ENCODE measurements at regions not wholly inside any gene's neighbourhood (a gene's known extent, or its start where the extent isn't known, plus 50 kb on each side); places are given as distances from the start of the nearest gene placed in this dataset.

GRCh38 chr3:135460273-135460672 is 505.3 kb upstream of the PPP2R3A start:
- Histone ChIP-seq H3K36me3 (no peaks in the 10 kb centered on the region), H3K4me1 (no peaks in the 10 kb centered on the region), H3K27ac (no peak overlapping the region), H3K27me3 (no peaks in the 10 kb centered on the region), H3K4me3 (no peak overlapping the region), H3K9me3 (no peaks in the 10 kb centered on the region)
- no peak for DNase-seq (ENCODE audit: extremely low spot score in 2 of 2)
- TF ChIP-seq, protein P1, sequence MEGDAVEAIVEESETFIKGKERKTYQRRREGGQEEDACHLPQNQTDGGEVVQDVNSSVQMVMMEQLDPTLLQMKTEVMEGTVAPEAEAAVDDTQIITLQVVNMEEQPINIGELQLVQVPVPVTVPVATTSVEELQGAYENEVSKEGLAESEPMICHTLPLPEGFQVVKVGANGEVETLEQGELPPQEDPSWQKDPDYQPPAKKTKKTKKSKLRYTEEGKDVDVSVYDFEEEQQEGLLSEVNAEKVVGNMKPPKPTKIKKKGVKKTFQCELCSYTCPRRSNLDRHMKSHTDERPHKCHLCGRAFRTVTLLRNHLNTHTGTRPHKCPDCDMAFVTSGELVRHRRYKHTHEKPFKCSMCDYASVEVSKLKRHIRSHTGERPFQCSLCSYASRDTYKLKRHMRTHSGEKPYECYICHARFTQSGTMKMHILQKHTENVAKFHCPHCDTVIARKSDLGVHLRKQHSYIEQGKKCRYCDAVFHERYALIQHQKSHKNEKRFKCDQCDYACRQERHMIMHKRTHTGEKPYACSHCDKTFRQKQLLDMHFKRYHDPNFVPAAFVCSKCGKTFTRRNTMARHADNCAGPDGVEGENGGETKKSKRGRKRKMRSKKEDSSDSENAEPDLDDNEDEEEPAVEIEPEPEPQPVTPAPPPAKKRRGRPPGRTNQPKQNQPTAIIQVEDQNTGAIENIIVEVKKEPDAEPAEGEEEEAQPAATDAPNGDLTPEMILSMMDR (IDR thresholded peaks at IDR 0.05) = no peak
- TF ChIP-seq POLR2A (IDR thresholded peaks at IDR 0.05) (no peak), POLR2AphosphoS5 (IDR thresholded peaks at IDR 0.05; ENCODE audit: insufficient read depth in 1 of 2, low read depth in 1 of 2) (no peak)
- intact Hi-C loops (cut with DNase I) = no loop called here

DNA sequence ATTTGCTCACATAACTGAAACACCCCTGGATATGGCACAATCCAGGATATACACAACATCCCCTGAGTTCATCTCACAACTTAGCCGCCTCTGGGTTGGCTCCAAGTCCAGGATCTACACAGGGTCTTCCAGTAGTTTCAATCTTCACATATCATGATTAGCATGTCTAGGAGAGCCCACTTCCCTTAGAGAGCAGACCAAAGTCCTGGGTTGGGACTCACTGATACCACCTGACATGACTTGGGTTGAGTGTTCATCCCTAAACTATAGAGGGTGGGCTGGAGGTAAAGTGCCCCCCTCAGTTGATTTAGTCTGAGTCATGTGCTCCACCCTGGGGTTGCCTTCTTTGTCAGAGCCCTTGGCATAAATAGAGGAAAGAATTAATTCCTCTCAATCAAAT is 493.6 kb upstream of the PPP2R3A start:
- Histone ChIP-seq H3K4me3 (no peak overlapping the region), H3K27me3 (no peaks in the 10 kb centered on the region), H3K27ac (no peak overlapping the region), H3K36me3 (no peaks in the 10 kb centered on the region), H3K9me3 (no peaks in the 10 kb centered on the region), H3K4me1 (no peaks in the 10 kb centered on the region)
- DNase-seq (ENCODE audit: extremely low spot score in 2 of 2) = no peak
- TF ChIP-seq POLR2A (IDR thresholded peaks at IDR 0.05) (no peak), POLR2AphosphoS5 (IDR thresholded peaks at IDR 0.05; ENCODE audit: insufficient read depth in 1 of 2, low read depth in 1 of 2) (no peak)
- TF ChIP-seq, protein P1 (IDR thresholded peaks at IDR 0.05) = no peak
- intact Hi-C loops (cut with DNase I) = no loop called here

DNA sequence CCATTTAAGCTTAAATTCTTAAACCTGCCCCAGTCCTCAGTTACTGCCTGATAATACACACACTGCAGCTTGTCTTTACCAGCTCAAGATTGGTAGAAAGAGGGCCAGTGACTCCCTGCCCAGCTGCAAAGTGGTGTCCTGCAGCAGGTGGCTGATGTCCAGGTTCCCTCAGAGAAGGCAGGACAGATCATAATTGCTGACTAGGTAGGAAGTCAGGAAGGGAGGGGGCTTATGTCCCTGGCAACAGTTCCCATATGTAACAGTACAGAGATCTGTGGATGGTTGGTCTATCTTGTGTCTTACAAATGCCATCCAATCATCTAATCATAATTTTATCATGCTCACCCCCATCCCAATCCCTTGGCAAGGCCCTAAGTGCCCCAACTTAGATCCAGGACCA is 492.1 kb upstream of the PPP2R3A start:
- no peaks in the 10 kb centered on the region for H3K36me3 ChIP-seq
- TF ChIP-seq POLR2AphosphoS5 (IDR thresholded peaks at IDR 0.05; ENCODE audit: insufficient read depth in 1 of 2, low read depth in 1 of 2) (no peak), POLR2A (IDR thresholded peaks at IDR 0.05) (no peak)
- TF ChIP-seq, protein P1 (IDR thresholded peaks at IDR 0.05) = no peak
- H3K4me3 ChIP-seq = no peak overlapping the region
- intact Hi-C loops (cut with DNase I) = no loop called here
- H3K4me1 ChIP-seq = no peaks in the 10 kb centered on the region
- no peaks in the 10 kb centered on the region for H3K9me3 ChIP-seq
- H3K27me3 ChIP-seq = no peaks in the 10 kb centered on the region
- H3K27ac ChIP-seq = no peak overlapping the region
- no peak for DNase-seq (ENCODE audit: extremely low spot score in 2 of 2)

GRCh38 chr3:135487261-135487660 is 478.3 kb upstream of the PPP2R3A start:
- no peaks in the 10 kb centered on the region for H3K36me3 ChIP-seq
- no peaks in the 10 kb centered on the region for H3K27me3 ChIP-seq
- no peak overlapping the region for H3K4me3 ChIP-seq
- no peak overlapping the region for H3K27ac ChIP-seq
- TF ChIP-seq, protein P1 (IDR thresholded peaks at IDR 0.05) = no peak
- TF ChIP-seq POLR2AphosphoS5 (IDR thresholded peaks at IDR 0.05; ENCODE audit: insufficient read depth in 1 of 2, low read depth in 1 of 2) (no peak), POLR2A (IDR thresholded peaks at IDR 0.05) (no peak)
- DNase-seq (ENCODE audit: extremely low spot score in 2 of 2) = no peak
- intact Hi-C loops (cut with DNase I) = no loop called here
- no peaks in the 10 kb centered on the region for H3K9me3 ChIP-seq
- H3K4me1 ChIP-seq = no peaks in the 10 kb centered on the region

GRCh38 chr3:135490219-135490915 is 475.2 kb upstream of the PPP2R3A start:
- Histone ChIP-seq H3K9me3 (no peaks in the 10 kb centered on the region), H3K36me3 (no peaks in the 10 kb centered on the region), H3K27ac (no peak overlapping the region), H3K27me3 (no peaks in the 10 kb centered on the region), H3K4me3 (no peak overlapping the region), H3K4me1 (no peaks in the 10 kb centered on the region)
- intact Hi-C loops (cut with DNase I) = no loop called here
- TF ChIP-seq, protein P1 (IDR thresholded peaks at IDR 0.05) = no peak
- TF ChIP-seq POLR2A (IDR thresholded peaks at IDR 0.05) = no peak
- TF ChIP-seq POLR2AphosphoS5 (IDR thresholded peaks at IDR 0.05; ENCODE audit: insufficient read depth in 1 of 2, low read depth in 1 of 2) = no peak
- no peak for DNase-seq (ENCODE audit: extremely low spot score in 2 of 2)
